ENCODE measurements at regions not wholly inside any gene's neighbourhood (a gene's known extent, or its start where the extent isn't known, plus 50 kb on each side); places are given as distances from the start of the nearest gene placed in this dataset.

- peaks cover 12% of the 10 kb centered on the region for H3K36me3 Mint-ChIP-seq (ENCODE audit: unreplicated experiment)
- no peak for TF ChIP-seq CTCF (IDR thresholded peaks at IDR 0.05; ENCODE audit: partially characterized antibody, unreplicated experiment)
- no peak overlapping the region for H3K4me3 Mint-ChIP-seq (ENCODE audit: unreplicated experiment)
- H3K4me1 Mint-ChIP-seq (ENCODE audit: low read depth, unreplicated experiment), result peaks cover 20% of the 10 kb centered on the region
- peaks cover 5% of the 10 kb centered on the region for H3K9me3 Mint-ChIP-seq (ENCODE audit: unreplicated experiment)
- peaks cover 13% of the 10 kb centered on the region for H3K27me3 Mint-ChIP-seq (ENCODE audit: unreplicated experiment)
- no peak for DNase-seq
- no peak overlapping the region for H3K27ac Mint-ChIP-seq (ENCODE audit: unreplicated experiment)
Observed at GRCh38 chr2:2739231-2739795, 408.2 kb upstream of the MYT1L start.

- peaks cover 12% of the 10 kb centered on the region for H3K36me3 Mint-ChIP-seq (ENCODE audit: unreplicated experiment)
- H3K4me3 Mint-ChIP-seq (ENCODE audit: unreplicated experiment), result no peak overlapping the region
- peaks cover 5% of the 10 kb centered on the region for H3K9me3 Mint-ChIP-seq (ENCODE audit: unreplicated experiment)
- no peak for DNase-seq
- no peak for TF ChIP-seq CTCF (IDR thresholded peaks at IDR 0.05; ENCODE audit: partially characterized antibody, unreplicated experiment)
- peaks cover 13% of the 10 kb centered on the region for H3K27me3 Mint-ChIP-seq (ENCODE audit: unreplicated experiment)
- H3K27ac Mint-ChIP-seq (ENCODE audit: unreplicated experiment), result no peak overlapping the region
- peaks cover 17% of the 10 kb centered on the region for H3K4me1 Mint-ChIP-seq (ENCODE audit: low read depth, unreplicated experiment)
Observed at GRCh38 chr2:2738684-2739083, 407.6 kb upstream of the MYT1L start.

- H3K9me3 Mint-ChIP-seq (ENCODE audit: unreplicated experiment), result peaks cover 5% of the 10 kb centered on the region
- peaks cover 12% of the 10 kb centered on the region for H3K36me3 Mint-ChIP-seq (ENCODE audit: unreplicated experiment)
- no peak overlapping the region for H3K4me3 Mint-ChIP-seq (ENCODE audit: unreplicated experiment)
- H3K27me3 Mint-ChIP-seq (ENCODE audit: unreplicated experiment), result peaks cover 13% of the 10 kb centered on the region
- no peak for DNase-seq
- TF ChIP-seq CTCF (IDR thresholded peaks at IDR 0.05; ENCODE audit: partially characterized antibody, unreplicated experiment), result no peak
- peaks cover 13% of the 10 kb centered on the region for H3K4me1 Mint-ChIP-seq (ENCODE audit: low read depth, unreplicated experiment)
- H3K27ac Mint-ChIP-seq (ENCODE audit: unreplicated experiment), result no peak overlapping the region
Observed at GRCh38 chr2:2738276-2738675, 407.2 kb upstream of the MYT1L start.

GRCh38 chr2:2735041-2735440 is 404.0 kb upstream of the MYT1L start:
- H3K27me3 Mint-ChIP-seq (ENCODE audit: unreplicated experiment), result peaks cover 5% of the 10 kb centered on the region
- peaks cover 6% of the 10 kb centered on the region for H3K36me3 Mint-ChIP-seq (ENCODE audit: unreplicated experiment)
- no peak for TF ChIP-seq CTCF (IDR thresholded peaks at IDR 0.05; ENCODE audit: partially characterized antibody, unreplicated experiment)
- no peak overlapping the region for H3K4me3 Mint-ChIP-seq (ENCODE audit: unreplicated experiment)
- no peak for DNase-seq
- H3K9me3 Mint-ChIP-seq (ENCODE audit: unreplicated experiment), result peaks cover 4% of the 10 kb centered on the region
- H3K27ac Mint-ChIP-seq (ENCODE audit: unreplicated experiment), result no peak overlapping the region
- peaks cover 22% of the 10 kb centered on the region for H3K4me1 Mint-ChIP-seq (ENCODE audit: low read depth, unreplicated experiment)

- peaks cover 22% of the 10 kb centered on the region for H3K4me1 Mint-ChIP-seq (ENCODE audit: low read depth, unreplicated experiment)
- no peak overlapping the region for H3K4me3 Mint-ChIP-seq (ENCODE audit: unreplicated experiment)
- H3K9me3 Mint-ChIP-seq (ENCODE audit: unreplicated experiment), result peaks cover 2% of the 10 kb centered on the region
- no peak for TF ChIP-seq CTCF (IDR thresholded peaks at IDR 0.05; ENCODE audit: partially characterized antibody, unreplicated experiment)
- DNase-seq, result no peak
- peaks cover 5% of the 10 kb centered on the region for H3K27me3 Mint-ChIP-seq (ENCODE audit: unreplicated experiment)
- no peak overlapping the region for H3K27ac Mint-ChIP-seq (ENCODE audit: unreplicated experiment)
- no peaks in the 10 kb centered on the region for H3K36me3 Mint-ChIP-seq (ENCODE audit: unreplicated experiment)
Observed at GRCh38 chr2:2734308-2734707, 403.2 kb upstream of the MYT1L start.

Data from glutamatergic neuron (in vitro differentiated cells).